ENCODE measurements at regions not wholly inside any gene's neighbourhood (a gene's known extent, or its start where the extent isn't known, plus 50 kb on each side); places are given as distances from the start of the nearest gene placed in this dataset.

DNA sequence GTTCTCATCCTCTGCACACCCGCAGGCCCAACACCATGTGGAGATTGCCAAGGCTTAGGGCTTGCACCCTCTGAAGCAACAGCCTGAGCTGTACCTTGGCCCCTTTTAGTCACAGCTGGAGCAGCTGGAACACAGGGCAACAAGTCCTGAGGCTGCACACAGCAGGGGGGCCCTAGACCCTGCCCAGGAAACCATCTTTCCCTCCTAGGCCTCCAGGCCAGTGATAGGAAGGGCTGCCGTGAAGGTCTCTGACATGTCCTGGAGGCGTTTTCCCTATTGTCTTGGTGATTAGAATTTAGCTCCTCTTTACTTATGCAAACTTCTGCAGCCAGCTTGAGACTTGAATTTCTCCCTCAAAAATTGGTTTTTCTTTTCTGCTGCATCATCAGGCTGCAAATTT lies 373.5 kb upstream of the CLEC14A start:
- TF ChIP-seq, protein P1, sequence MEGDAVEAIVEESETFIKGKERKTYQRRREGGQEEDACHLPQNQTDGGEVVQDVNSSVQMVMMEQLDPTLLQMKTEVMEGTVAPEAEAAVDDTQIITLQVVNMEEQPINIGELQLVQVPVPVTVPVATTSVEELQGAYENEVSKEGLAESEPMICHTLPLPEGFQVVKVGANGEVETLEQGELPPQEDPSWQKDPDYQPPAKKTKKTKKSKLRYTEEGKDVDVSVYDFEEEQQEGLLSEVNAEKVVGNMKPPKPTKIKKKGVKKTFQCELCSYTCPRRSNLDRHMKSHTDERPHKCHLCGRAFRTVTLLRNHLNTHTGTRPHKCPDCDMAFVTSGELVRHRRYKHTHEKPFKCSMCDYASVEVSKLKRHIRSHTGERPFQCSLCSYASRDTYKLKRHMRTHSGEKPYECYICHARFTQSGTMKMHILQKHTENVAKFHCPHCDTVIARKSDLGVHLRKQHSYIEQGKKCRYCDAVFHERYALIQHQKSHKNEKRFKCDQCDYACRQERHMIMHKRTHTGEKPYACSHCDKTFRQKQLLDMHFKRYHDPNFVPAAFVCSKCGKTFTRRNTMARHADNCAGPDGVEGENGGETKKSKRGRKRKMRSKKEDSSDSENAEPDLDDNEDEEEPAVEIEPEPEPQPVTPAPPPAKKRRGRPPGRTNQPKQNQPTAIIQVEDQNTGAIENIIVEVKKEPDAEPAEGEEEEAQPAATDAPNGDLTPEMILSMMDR (IDR thresholded peaks at IDR 0.05), result no peak
- TF ChIP-seq POLR2A (IDR thresholded peaks at IDR 0.05), result no peak

Data from stomach (tissue), 4 donors.